GM12801 (cell line): ENCODE measurements at regions not wholly inside any gene's neighbourhood (a gene's known extent, or its start where the extent isn't known, plus 50 kb on each side); places are given as distances from the start of the nearest gene placed in this dataset.

ENCODE experiments used
- CTCF ChIP-seq: IDR thresholded peaks from one replicate; pipeline ENCODE4 v1.5.1; 2011; ENCODE audit warnings: control low read depth; ENCODE audit not compliant: insufficient read length; ENCODE audit errors: extremely low read depth

DNA sequence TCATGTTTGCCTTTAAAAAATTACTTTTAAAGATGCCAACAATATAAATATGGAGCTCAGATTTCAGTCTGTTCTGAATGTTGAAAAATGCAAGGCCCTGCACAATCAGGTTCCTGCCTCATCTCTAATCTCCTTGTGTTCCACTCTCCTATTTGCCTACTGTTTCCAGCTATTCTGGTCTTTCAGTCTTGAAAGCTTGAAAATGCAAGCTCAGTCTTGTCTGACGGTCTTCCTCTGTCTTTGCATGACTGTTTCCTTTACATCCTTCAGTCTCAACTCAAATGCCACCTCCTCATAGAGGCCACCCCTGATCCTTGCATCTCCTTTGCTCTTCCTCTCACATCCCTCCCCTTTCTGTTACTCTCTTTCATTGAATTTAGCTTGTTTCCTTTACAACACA lies 354.9 kb downstream of the KIF4B start:
- TF ChIP-seq CTCF = no peak

DNA sequence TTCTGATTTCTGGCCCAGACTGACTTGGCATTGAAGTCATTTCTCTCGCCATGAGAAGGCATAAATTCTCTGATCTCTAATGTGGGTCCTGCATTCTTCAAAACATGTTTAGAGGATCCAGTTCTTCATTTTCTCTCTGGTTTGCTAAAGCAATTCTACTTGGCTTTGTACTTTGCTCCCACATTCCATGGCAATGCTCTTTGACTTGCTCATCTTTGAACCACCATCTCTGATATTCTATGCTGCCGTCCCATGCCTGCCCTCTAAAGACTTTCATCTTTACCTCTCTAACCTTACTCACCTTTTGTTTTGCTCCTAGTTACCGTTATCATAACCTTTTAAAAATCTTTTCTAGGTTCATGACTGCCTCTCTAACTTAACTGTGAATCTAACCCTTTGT lies 366.9 kb downstream of the KIF4B start:
- TF ChIP-seq CTCF = no peak

GRCh38 chr5:155381654-155382053 lies 368.1 kb downstream of the KIF4B start:
- TF ChIP-seq CTCF = no peak

DNA sequence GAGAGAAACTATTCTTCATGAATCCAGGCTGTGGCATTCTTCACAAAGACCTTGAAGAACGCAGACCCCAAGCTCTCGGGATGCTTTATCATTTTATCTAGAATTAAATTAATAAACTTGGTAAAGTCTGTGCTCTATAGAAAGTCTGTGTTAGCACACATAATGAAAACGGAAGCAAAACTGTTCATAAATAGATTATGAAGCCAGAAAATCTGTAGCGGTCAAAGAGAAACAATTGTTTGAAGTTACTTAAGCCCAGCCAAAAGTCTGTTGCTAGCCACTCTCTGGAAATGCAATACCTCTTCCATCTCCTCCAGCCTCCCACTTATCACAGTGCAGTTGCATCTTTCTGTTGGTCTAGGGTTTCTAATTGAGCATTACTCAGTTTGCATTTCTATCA lies 375.9 kb downstream of the KIF4B start:
- no peak for TF ChIP-seq CTCF

DNA sequence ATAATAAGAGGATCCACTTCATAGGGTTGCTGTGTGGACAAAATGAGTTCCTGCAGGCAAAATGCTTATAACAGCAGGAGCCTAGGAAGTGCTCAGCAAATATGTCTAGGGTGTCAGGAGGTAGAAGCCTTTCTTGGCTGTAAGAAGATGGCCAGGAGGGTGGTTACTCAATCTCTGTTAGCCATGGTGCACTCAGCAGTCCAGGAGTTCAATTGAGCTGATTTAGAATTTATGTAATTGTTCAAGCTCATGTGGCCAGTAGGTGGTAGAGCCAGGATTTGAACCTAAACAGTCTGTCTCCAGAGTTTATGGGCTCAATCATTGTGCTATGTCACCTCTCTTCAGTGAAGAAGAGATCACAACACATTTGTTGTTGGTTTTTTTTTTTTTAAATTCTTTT lies 381.2 kb downstream of the KIF4B start:
- TF ChIP-seq CTCF = no peak

DNA sequence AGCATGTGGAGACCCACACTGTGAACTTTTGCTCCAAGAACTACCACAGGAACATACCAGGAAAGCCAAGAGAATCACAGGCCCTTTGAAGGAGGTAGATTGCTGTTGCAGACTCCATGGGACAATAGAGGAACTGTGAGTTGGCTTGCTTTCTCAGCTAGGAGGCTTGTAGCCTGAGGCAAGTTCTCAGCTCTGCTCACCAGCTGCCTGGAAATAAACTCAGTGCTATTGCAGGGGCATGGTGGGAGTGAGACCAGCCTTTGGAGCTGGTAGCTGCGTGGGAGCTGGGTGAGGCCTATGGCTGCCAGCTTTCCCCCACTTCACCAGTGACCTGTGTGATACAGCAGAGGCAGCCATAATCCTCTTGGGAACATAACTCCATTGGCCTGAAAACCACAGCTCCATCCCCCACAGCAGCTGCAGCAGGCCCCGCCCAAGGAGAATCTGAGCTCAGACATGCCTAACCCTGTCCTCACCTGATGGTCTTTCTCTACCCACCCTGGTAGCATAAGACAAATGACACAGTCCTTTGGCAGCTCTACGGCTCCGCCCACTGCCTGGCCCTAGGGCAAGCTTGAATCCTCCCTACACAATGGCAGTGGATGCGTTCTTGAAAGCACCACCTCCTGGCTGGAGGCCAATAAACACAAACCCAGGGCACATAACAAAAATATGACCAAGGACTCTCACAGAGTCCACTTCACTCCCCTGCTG lies 389.5 kb downstream of the KIF4B start:
- TF ChIP-seq CTCF = no peak

DNA sequence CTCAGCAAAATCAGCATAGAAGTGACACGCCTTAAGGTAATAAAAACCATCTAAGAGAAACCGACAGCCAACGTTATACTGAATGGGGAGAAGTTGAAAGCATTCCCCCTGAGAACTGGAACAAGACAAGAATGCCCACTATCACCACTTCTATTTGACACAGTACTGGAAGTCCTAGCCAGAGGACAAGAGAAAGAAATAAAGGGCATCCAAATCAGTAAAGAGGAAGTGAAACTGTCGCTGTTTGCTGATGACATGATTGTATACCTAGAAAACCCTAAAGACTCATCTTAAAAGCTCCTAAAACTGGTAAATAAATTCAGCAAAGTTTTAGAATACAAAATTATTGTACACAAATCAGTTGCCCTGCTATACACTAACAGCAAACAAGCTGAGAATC lies 393.3 kb downstream of the KIF4B start:
- no peak for TF ChIP-seq CTCF
